ENCODE measurements at regions not wholly inside any gene's neighbourhood (a gene's known extent, or its start where the extent isn't known, plus 50 kb on each side); places are given as distances from the start of the nearest gene placed in this dataset.

DNA sequence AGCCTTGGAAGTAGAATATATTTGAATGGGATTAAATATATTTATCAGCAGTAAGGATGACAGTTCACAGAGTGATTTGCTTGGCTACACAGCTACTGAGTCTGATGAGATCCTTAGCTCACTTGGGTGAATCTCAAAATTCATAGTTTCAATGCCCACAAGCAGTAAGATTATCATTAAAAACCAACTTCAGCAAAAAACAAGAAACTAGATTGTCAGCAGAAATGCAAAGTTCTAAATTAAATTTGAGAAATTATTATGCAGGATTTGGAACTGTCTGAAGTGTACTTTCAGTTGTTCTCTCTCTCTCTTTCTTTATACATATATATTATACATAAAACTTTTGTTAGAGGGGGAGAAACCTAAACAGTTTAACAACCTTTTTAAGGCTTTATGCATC is 288.8 kb upstream of the SASH1 start:
- H3K4me3 ChIP-seq (ENCODE audit: extremely low read depth in 1 of 4, insufficient read depth in 2 of 4, low read depth in 3 of 4, low read length in 4 of 4), result no peak overlapping the region
- H2BK5ac ChIP-seq (ENCODE audit: low read depth, low read length), result no peak overlapping the region
- ChIA-PET POLR2A (ENCODE audit: partially characterized antibody) (no interaction called here), CTCF (ENCODE audit: partially characterized antibody) (no interaction called here)
- no peak overlapping the region for H4K5ac ChIP-seq (ENCODE audit: insufficient read length, low read depth, low read length)
- no peaks in the 10 kb centered on the region for H3K79me1 ChIP-seq (ENCODE audit: low read depth, low read length)
- no peak overlapping the region for H3K23ac ChIP-seq (ENCODE audit: insufficient read length)
- no peaks in the 10 kb centered on the region for H3K9me3 ChIP-seq (ENCODE audit: insufficient read depth in 2 of 2, low read depth in 1 of 2, low read length in 1 of 2)
- no peak overlapping the region for H3K18ac ChIP-seq (ENCODE audit: extremely low read depth, low read length)
- FAIRE-seq (no peak), DNase-seq (ENCODE audit: low read depth in 1 of 2, low spot score in 2 of 2) (no peak)
- no peak overlapping the region for H3K4ac ChIP-seq (replicated peaks; ENCODE audit: insufficient read length, low read depth, low read length)
- no peaks in the 10 kb centered on the region for H3K79me2 ChIP-seq (ENCODE audit: control insufficient read depth in 1 of 2, insufficient read depth in 2 of 2, low read length in 2 of 2)
- H3K4me2 ChIP-seq (ENCODE audit: insufficient read depth in 1 of 2, low read depth in 2 of 2, low read length in 2 of 2), result no peak overlapping the region
- no peak overlapping the region for H3K14ac ChIP-seq (ENCODE audit: insufficient read length)
- no peak overlapping the region for H3K9ac ChIP-seq (replicated peaks in 1 of 4; ENCODE audit: extremely low read depth in 1 of 4, low read depth in 3 of 4, low read length in 3 of 4)
- H3K27ac ChIP-seq (ENCODE audit: low read depth, low read length), result no peak overlapping the region
- H3K56ac ChIP-seq (replicated peaks; ENCODE audit: insufficient read length, low read depth, low read length), result no peak overlapping the region
- no peak overlapping the region for H2AK5ac ChIP-seq (ENCODE audit: low read depth, low read length)
- no peak overlapping the region for H2BK15ac ChIP-seq (ENCODE audit: low read length)
- H3K36me3 ChIP-seq (ENCODE audit: control insufficient read depth in 2 of 4, insufficient read depth in 4 of 4, low read length in 3 of 4), result no peaks in the 10 kb centered on the region
- no peak overlapping the region for H2AFZ ChIP-seq (ENCODE audit: low read length)
- H2BK20ac ChIP-seq (ENCODE audit: low read length), result no peak overlapping the region
- H4K20me1 ChIP-seq (replicated peaks in 1 of 2; ENCODE audit: control insufficient read depth in 1 of 2, insufficient read depth in 2 of 2, low read length in 2 of 2), result no peaks in the 10 kb centered on the region
- H3K23me2 ChIP-seq (ENCODE audit: low read depth, low read length), result no peaks in the 10 kb centered on the region; the same call in 1 of the 2 replicates
- no peaks in the 10 kb centered on the region for H3K27me3 ChIP-seq (replicated peaks in 1 of 4; ENCODE audit: control insufficient read depth in 3 of 4, extremely low read depth in 1 of 4, insufficient read depth in 3 of 4, low read length in 3 of 4)
- H4K8ac ChIP-seq (ENCODE audit: extremely low read depth, insufficient read depth, low read length), result no peak overlapping the region
- no peaks in the 10 kb centered on the region for H3K4me1 ChIP-seq (replicated peaks in 1 of 4; ENCODE audit: control insufficient read depth in 3 of 4, insufficient read depth in 4 of 4, low read length in 3 of 4)
- no peak overlapping the region for H2BK120ac ChIP-seq (replicated peaks; ENCODE audit: low read depth, low read length)
- H4K91ac ChIP-seq (replicated peaks; ENCODE audit: insufficient read length, low read length), result no peak overlapping the region
- H2BK12ac ChIP-seq (ENCODE audit: low read depth, low read length), result no peak overlapping the region
- TF ChIP-seq CHD2 (IDR thresholded peaks at IDR 0.05; ENCODE audit: low read length) (no peak), EZH2 (IDR thresholded peaks at IDR 0.05; ENCODE audit: low read depth, low read length, severe bottlenecking) (no peak), SRF (IDR thresholded peaks at IDR 0.05; ENCODE audit: low read depth, low read length) (no peak), NRF1 (IDR thresholded peaks at IDR 0.05; ENCODE audit: low read depth, low read length) (no peak), MAFK (IDR thresholded peaks at IDR 0.05; ENCODE audit: low read depth, low read length) (no peak), SIN3A (conservative IDR thresholded peaks at IDR 0.05 in 1 of 2, IDR thresholded peaks at IDR 0.05 in 1 of 2; ENCODE audit: low read depth in 1 of 2, low read length in 2 of 2) (no peak), KDM4A (IDR thresholded peaks at IDR 0.05; ENCODE audit: low read depth, low read length, severe bottlenecking) (no peak), TAF1 (IDR thresholded peaks at IDR 0.05; ENCODE audit: low read depth, low read length) (no peak), PHF8 (conservative IDR thresholded peaks at IDR 0.05; ENCODE audit: low read depth, low read length) (no peak), CBX8 (IDR thresholded peaks at IDR 0.05; ENCODE audit: borderline replicate concordance, low read depth, low read length) (no peak), RFX5 (IDR thresholded peaks at IDR 0.05; ENCODE audit: borderline replicate concordance, low read depth, low read length) (no peak), NANOG (IDR thresholded peaks at IDR 0.05; ENCODE audit: insufficient read depth, low read depth, low read length, poor library complexity, severe bottlenecking) (no peak), SP4 (IDR thresholded peaks at IDR 0.05; ENCODE audit: low read length) (no peak)
- TF ChIP-seq, protein P1, sequence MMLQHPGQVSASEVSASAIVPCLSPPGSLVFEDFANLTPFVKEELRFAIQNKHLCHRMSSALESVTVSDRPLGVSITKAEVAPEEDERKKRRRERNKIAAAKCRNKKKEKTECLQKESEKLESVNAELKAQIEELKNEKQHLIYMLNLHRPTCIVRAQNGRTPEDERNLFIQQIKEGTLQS (IDR thresholded peaks at IDR 0.05; ENCODE audit: insufficient read depth, low read depth, low read length), result no peak
- TF ChIP-seq, protein P2, sequence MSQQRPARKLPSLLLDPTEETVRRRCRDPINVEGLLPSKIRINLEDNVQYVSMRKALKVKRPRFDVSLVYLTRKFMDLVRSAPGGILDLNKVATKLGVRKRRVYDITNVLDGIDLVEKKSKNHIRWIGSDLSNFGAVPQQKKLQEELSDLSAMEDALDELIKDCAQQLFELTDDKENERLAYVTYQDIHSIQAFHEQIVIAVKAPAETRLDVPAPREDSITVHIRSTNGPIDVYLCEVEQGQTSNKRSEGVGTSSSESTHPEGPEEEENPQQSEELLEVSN (IDR thresholded peaks at IDR 0.05), result no peak

Data from H1 (cell line).